ENCODE measurements at regions not wholly inside any gene's neighbourhood (a gene's known extent, or its start where the extent isn't known, plus 50 kb on each side); places are given as distances from the start of the nearest gene placed in this dataset.

DNA sequence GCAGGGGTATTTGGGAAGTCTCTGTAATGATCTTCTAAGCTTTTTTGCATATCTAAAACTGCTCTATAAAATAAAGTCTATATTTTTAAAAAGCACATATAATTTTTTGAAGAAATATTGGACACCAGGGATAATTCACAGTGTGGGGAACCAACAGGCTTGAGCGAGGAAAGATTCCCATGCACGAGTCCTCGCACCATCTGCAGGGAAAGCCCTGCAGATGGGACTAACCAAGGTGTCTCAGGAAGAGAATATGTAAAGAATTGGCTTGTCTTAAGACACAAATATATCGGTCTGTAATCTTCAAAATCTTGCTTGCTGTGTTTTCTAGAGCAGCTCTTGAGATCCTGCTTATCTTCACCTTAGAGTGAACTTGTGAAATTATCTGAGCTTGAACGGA lies 77.2 kb upstream of the SEMA6D start:
- intact Hi-C loops (cut with DNase I, micrococcal nuclease), result loop anchor here in 1 of 2 experiments (10.0 kb wide), 1 partner anchor 55 kb away; no protein-coding TSS in a partner anchor
- DNase-seq (no peak), ATAC-seq (no peak)
- CTCF ChIA-PET, result no interaction called here
- H3K9me3 Mint-ChIP-seq (ENCODE audit: low read depth), result no peaks in the 10 kb centered on the region
- H3K36me3 Mint-ChIP-seq (ENCODE audit: low read depth), result no peaks in the 10 kb centered on the region
- POLR2A ChIA-PET, result no interaction called here
- peaks cover 9% of the 10 kb centered on the region for H3K27me3 Mint-ChIP-seq
- H3K27ac Mint-ChIP-seq, result no peak overlapping the region
- H3K4me1 Mint-ChIP-seq, result no peaks in the 10 kb centered on the region
- H3K4me3 Mint-ChIP-seq, result no peak overlapping the region

GRCh38 chr15:47640901-47641300 lies 76.4 kb upstream of the SEMA6D start:
- no peaks in the 10 kb centered on the region for H3K36me3 Mint-ChIP-seq (ENCODE audit: low read depth)
- ChIA-PET POLR2A (no interaction called here), CTCF (no interaction called here)
- H3K4me3 Mint-ChIP-seq, result no peak overlapping the region
- H3K27ac Mint-ChIP-seq, result no peak overlapping the region
- no peaks in the 10 kb centered on the region for H3K9me3 Mint-ChIP-seq (ENCODE audit: low read depth)
- intact Hi-C loops (cut with DNase I, micrococcal nuclease), result loop anchor here in 1 of 2 experiments (10.0 kb wide), 1 partner anchor 56 kb away; no protein-coding TSS in a partner anchor
- no peaks in the 10 kb centered on the region for H3K4me1 Mint-ChIP-seq
- H3K27me3 Mint-ChIP-seq, result peaks cover 9% of the 10 kb centered on the region
- no peak for ATAC-seq
- no peak for DNase-seq

DNA sequence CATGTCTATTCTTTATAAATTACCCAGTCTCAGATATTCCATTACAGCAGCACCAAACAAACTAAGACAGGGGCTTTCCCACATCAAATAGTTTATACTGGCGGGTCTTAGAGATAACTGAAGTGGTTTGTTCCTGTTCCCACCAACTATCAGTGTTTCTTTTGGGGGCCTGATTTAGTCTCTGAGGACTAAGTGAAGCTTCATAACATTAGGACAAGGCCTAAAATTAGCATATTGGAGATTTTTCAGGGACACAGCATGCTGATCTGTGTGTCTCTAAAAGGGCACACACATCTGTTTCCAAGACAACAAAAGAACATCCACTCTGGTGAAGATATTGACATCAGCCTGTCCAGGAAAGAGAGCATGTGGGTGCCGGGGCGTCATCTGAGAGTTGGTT lies 72.6 kb upstream of the SEMA6D start:
- H3K27me3 Mint-ChIP-seq, result peaks cover 3% of the 10 kb centered on the region
- no peak overlapping the region for H3K27ac Mint-ChIP-seq
- no peak overlapping the region for H3K4me3 Mint-ChIP-seq
- POLR2A ChIA-PET, result no interaction called here
- ATAC-seq, result no peak
- DNase-seq, result no peak
- intact Hi-C loops (cut with DNase I, micrococcal nuclease), result loop anchor here in 1 of 2 experiments (10.0 kb wide), 1 partner anchor 60 kb away; no protein-coding TSS in a partner anchor
- no peaks in the 10 kb centered on the region for H3K9me3 Mint-ChIP-seq (ENCODE audit: low read depth)
- H3K36me3 Mint-ChIP-seq (ENCODE audit: low read depth), result no peaks in the 10 kb centered on the region
- H3K4me1 Mint-ChIP-seq, result no peaks in the 10 kb centered on the region
- CTCF ChIA-PET, result no interaction called here

DNA sequence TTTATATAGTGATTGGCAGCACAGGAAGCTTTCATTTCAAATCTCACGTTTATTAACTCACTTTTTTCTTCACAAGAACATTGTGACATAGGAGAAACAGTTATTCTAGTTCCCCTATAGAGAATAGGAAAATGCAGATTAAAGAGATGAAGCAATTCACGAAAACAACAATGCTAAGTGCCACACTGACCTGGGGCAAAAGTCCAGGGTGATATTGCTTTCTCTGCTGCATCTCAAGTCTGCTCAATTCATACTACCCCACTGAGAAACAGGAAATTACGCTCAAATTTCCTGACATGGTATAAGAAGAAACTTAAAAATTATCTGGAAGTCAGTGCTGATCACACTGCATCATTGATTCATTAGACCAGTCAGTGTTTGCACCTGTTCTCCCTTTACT lies 66.7 kb upstream of the SEMA6D start:
- Mint-ChIP-seq H3K36me3 (ENCODE audit: low read depth) (no peaks in the 10 kb centered on the region), H3K27ac (no peak overlapping the region), H3K9me3 (ENCODE audit: low read depth) (no peaks in the 10 kb centered on the region), H3K4me1 (no peaks in the 10 kb centered on the region), H3K4me3 (no peak overlapping the region), H3K27me3 (no peaks in the 10 kb centered on the region)
- no peak for ATAC-seq
- DNase-seq, result no peak
- intact Hi-C loops (cut with DNase I, micrococcal nuclease), result no loop called here
- POLR2A ChIA-PET, result no interaction called here
- CTCF ChIA-PET, result interaction anchor here (0.7 kb wide), 1 partner anchor 28 kb away, joined by 3 read pairs; no protein-coding TSS in a partner anchor

DNA sequence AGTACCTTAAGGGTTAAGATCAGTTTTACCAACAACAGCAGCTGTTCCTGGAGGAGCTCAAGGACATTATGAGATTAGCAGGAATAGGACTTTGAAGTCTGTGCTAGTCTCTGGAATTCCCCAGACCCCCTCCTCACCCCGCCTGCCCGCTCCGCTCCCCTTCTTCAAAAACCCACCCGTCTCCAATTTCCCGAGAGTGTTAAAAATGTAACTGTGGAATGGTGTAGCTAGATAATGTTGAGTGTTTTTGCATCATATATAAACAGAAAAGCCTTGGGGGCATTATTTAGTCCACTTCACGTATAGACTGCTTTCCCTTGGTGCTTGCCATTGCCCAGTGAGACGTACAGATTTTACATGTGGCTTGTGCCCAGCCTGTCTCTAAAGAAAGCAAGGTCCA lies 65.0 kb upstream of the SEMA6D start:
- Mint-ChIP-seq H3K9me3 (ENCODE audit: low read depth) (no peaks in the 10 kb centered on the region), H3K27ac (no peak overlapping the region), H3K4me1 (no peaks in the 10 kb centered on the region), H3K4me3 (no peak overlapping the region), H3K27me3 (no peaks in the 10 kb centered on the region), H3K36me3 (ENCODE audit: low read depth) (no peaks in the 10 kb centered on the region)
- intact Hi-C loops (cut with DNase I, micrococcal nuclease), result no loop called here
- ChIA-PET CTCF (interaction anchor here (0.6 kb wide), 1 partner anchor 515 kb away, joined by 4 read pairs; no protein-coding TSS in a partner anchor), POLR2A (no interaction called here)
- ATAC-seq (no peak), DNase-seq (no peak)

DNA sequence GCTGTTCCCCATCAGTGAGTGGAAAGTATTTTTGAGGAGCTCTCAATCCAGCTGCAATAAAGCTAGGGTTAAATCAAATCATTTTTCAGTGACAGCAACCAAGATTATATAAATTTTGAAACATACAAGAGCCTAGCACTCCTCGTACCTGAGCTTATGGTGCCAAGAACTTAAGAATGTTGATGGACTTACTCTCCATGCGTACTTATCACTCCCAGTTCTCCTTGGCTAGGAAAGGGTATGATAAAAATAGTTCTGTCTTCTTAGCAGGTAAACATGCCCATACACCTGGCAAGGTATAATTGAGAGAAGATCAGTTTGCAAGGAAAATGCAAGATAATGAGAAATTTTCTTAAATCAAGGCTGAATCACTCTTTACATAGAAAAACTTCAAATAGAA lies 64.5 kb upstream of the SEMA6D start:
- H3K4me1 Mint-ChIP-seq, result no peaks in the 10 kb centered on the region
- DNase-seq, result no peak
- no peaks in the 10 kb centered on the region for H3K36me3 Mint-ChIP-seq (ENCODE audit: low read depth)
- no peaks in the 10 kb centered on the region for H3K9me3 Mint-ChIP-seq (ENCODE audit: low read depth)
- CTCF ChIA-PET, result no interaction called here
- ATAC-seq, result no peak
- no peak overlapping the region for H3K4me3 Mint-ChIP-seq
- no peaks in the 10 kb centered on the region for H3K27me3 Mint-ChIP-seq
- POLR2A ChIA-PET, result no interaction called here
- intact Hi-C loops (cut with DNase I, micrococcal nuclease), result no loop called here
- H3K27ac Mint-ChIP-seq, result no peak overlapping the region

DNA sequence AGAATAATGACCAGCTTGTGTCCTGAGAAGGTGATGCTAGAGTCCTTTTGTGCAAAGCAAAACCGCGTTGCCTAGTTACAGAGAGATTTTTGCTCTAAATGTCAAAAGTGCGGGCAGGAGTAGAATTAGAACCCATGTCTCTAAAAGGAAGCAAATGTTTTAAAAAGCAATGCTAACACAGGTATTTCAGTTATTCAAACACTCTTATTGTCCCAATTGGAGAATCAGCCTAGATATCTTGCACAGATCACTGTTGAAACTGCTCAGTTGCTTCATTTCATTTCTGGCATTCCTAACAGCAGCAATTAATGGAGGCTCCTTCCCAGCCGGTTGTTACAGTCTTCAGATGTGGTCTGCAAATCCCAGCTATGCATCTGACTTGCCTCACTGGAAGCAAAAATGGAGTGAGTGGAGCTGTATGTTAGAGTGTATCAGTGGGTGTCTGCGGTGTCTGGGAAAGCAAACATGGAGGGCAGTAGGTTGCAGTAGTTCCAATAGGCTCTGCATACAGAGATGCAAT lies 55.6 kb upstream of the SEMA6D start:
- Mint-ChIP-seq H3K36me3 (ENCODE audit: low read depth) (no peaks in the 10 kb centered on the region), H3K9me3 (ENCODE audit: low read depth) (no peaks in the 10 kb centered on the region), H3K27me3 (no peaks in the 10 kb centered on the region), H3K4me3 (no peak overlapping the region), H3K4me1 (no peaks in the 10 kb centered on the region), H3K27ac (no peak overlapping the region)
- ChIA-PET CTCF (no interaction called here), POLR2A (no interaction called here)
- intact Hi-C loops (cut with DNase I, micrococcal nuclease), result no loop called here
- ATAC-seq (no peak), DNase-seq (no peak)

DNA sequence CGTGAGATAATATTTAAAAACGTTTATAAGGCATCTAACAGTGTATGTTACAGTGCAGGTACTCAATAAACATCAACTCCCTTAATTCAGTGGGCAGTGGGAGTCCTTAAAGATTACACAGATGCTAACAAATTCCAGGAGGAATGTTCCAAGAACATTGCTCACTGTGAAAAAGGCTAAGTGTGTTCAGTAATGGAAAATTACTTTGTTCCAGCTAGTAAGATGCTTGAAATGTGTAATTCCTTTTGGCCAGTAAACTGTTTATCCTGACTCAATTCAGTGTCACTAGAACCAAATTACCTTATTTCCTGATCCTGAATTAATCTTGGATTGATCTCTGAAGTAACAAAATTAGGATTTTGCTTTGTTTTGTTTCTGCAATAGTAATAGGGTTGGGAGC lies 54.2 kb upstream of the SEMA6D start:
- no peaks in the 10 kb centered on the region for H3K9me3 Mint-ChIP-seq (ENCODE audit: low read depth)
- no peak overlapping the region for H3K4me3 Mint-ChIP-seq
- no peaks in the 10 kb centered on the region for H3K36me3 Mint-ChIP-seq (ENCODE audit: low read depth)
- intact Hi-C loops (cut with DNase I, micrococcal nuclease), result no loop called here
- no peak overlapping the region for H3K27ac Mint-ChIP-seq
- H3K4me1 Mint-ChIP-seq, result no peaks in the 10 kb centered on the region
- ChIA-PET CTCF (no interaction called here), POLR2A (no interaction called here)
- DNase-seq (no peak), ATAC-seq (no peak)
- H3K27me3 Mint-ChIP-seq, result no peaks in the 10 kb centered on the region

All from activated CD4-positive, alpha-beta T cell treated with anti-CD3 and anti-CD28 coated beads for 36 hours (primary cell).